CD4-positive, alpha-beta T cell treated with Interleukin-4 for 1 hour (primary cell): ENCODE measurements at regions not wholly inside any gene's neighbourhood (a gene's known extent, or its start where the extent isn't known, plus 50 kb on each side); places are given as distances from the start of the nearest gene placed in this dataset.

Source experiments
- DNase-seq, 2 donors: peaks; one replicate each; pipeline ENCODE4 v3.0.0-alpha.2; 2020 to 2022

GRCh38 chr22:44402196-44403111 is 89.7 kb upstream of the SHISAL1 start:
- DNase-seq = no peak

GRCh38 chr22:44401783-44402110 is 89.0 kb upstream of the SHISAL1 start:
- peak in 1 of 2 donors; percentile 8 for DNase-seq

GRCh38 chr22:44400763-44401060 is 88.0 kb upstream of the SHISAL1 start:
- peak in 1 of 2 donors; percentile 6 for DNase-seq

- DNase-seq = peak in 1 of 2 donors; percentile 3
Observed at GRCh38 chr22:44399906-44400762, 87.4 kb upstream of the SHISAL1 start.

- peak in 1 of 2 donors; percentile 3 for DNase-seq
Observed at GRCh38 chr22:44398856-44399837, 86.4 kb upstream of the SHISAL1 start.

- peak in 1 of 2 donors; percentile 1 for DNase-seq
Observed at GRCh38 chr22:44396727-44397722, 84.3 kb upstream of the SHISAL1 start.

- DNase-seq = peak in 1 of 2 donors; percentile 4
Observed at GRCh38 chr22:44396021-44396726, 83.4 kb upstream of the SHISAL1 start.

- peak in 1 of 2 donors; percentile 3 for DNase-seq
Observed at GRCh38 chr22:44395118-44396005, 82.6 kb upstream of the SHISAL1 start.

GRCh38 chr22:44394246-44395117 is 81.7 kb upstream of the SHISAL1 start:
- peak in 1 of 2 donors; percentile 4 for DNase-seq

- peak in 1 of 2 donors; percentile 3 for DNase-seq
Observed at GRCh38 chr22:44393066-44393465, 80.3 kb upstream of the SHISAL1 start.

- DNase-seq = peak in 1 of 2 donors; percentile 8
Observed at GRCh38 chr22:44392446-44392921, 79.7 kb upstream of the SHISAL1 start.

GRCh38 chr22:44391481-44392445 is 79.0 kb upstream of the SHISAL1 start:
- DNase-seq = peak in 1 of 2 donors; percentile 2

GRCh38 chr22:44391015-44391414 is 78.3 kb upstream of the SHISAL1 start:
- DNase-seq = no peak

- no peak for DNase-seq
Observed at GRCh38 chr22:44390613-44390970, 77.8 kb upstream of the SHISAL1 start.

- DNase-seq = no peak
Observed at GRCh38 chr22:44389926-44390612, 77.3 kb upstream of the SHISAL1 start.

- DNase-seq = no peak
Observed at GRCh38 chr22:44389181-44389580, 76.4 kb upstream of the SHISAL1 start.

GRCh38 chr22:44387486-44387885 is 74.7 kb upstream of the SHISAL1 start:
- DNase-seq = no peak
